BLaER1 (cell line): ENCODE measurements at regions not wholly inside any gene's neighbourhood (a gene's known extent, or its start where the extent isn't known, plus 50 kb on each side); places are given as distances from the start of the nearest gene placed in this dataset.

Experiments
- H3K27ac ChIP-seq: shearing (Covaris generic); formaldehyde crosslinking; 2 replicates; pipeline ENCODE4 v1.8.1; 2022
- H3K27me3 ChIP-seq: shearing (Covaris generic); formaldehyde crosslinking; 2 replicates; pipeline ENCODE4 v1.8.1; 2022
- H3K36me3 ChIP-seq: shearing (Covaris generic); formaldehyde crosslinking; 2 replicates; pipeline ENCODE4 v1.8.1; 2022
- H3K4me1 ChIP-seq: shearing (Covaris generic); formaldehyde crosslinking; 2 replicates; pipeline ENCODE4 v1.8.1; 2022
- H3K4me2 ChIP-seq: shearing (Covaris generic); formaldehyde crosslinking; 2 replicates; pipeline ENCODE4 v1.8.1; 2022
- H3K4me3 ChIP-seq: shearing (Covaris generic); formaldehyde crosslinking; 2 replicates; pipeline ENCODE4 v1.8.1; 2022
- H3K9ac ChIP-seq: shearing (Covaris generic); formaldehyde crosslinking; 2 replicates; pipeline ENCODE4 v1.8.1; 2022
- H3K9me3 ChIP-seq: shearing (Covaris generic); formaldehyde crosslinking; 2 replicates; pipeline ENCODE4 v1.8.1; 2022
- H4K20me1 ChIP-seq: shearing (Covaris generic); formaldehyde crosslinking; 2 replicates; pipeline ENCODE4 v1.8.1; 2022
- Cebpa-rat ChIP-seq: shearing (Covaris generic); IDR thresholded peaks from 2 replicates; pipeline ENCODE4 v1.8.1; 2022

GRCh38 chr2:30355306-30355705, 91.7 kb upstream of the LCLAT1 start:
- Histone ChIP-seq H3K9ac (no peak overlapping the region), H4K20me1 (no peaks in the 10 kb centered on the region), H3K27me3 (no peaks in the 10 kb centered on the region), H3K4me1 (no peaks in the 10 kb centered on the region), H3K27ac (no peak overlapping the region), H3K36me3 (no peaks in the 10 kb centered on the region), H3K4me2 (no peak overlapping the region), H3K4me3 (no peak overlapping the region), H3K9me3 (no peaks in the 10 kb centered on the region)
- no peak for TF ChIP-seq Cebpa-rat

- no peaks in the 10 kb centered on the region for H4K20me1 ChIP-seq
- H3K9me3 ChIP-seq, result no peaks in the 10 kb centered on the region
- H3K4me1 ChIP-seq, result peaks cover under 1% of the 10 kb centered on the region; the same call in 1 of the 2 replicates
- H3K36me3 ChIP-seq, result no peaks in the 10 kb centered on the region
- H3K4me3 ChIP-seq, result no peak overlapping the region
- no peak overlapping the region for H3K4me2 ChIP-seq
- no peak overlapping the region for H3K27ac ChIP-seq
- H3K9ac ChIP-seq, result no peak overlapping the region
- H3K27me3 ChIP-seq, result no peaks in the 10 kb centered on the region
- TF ChIP-seq Cebpa-rat, result no peak
Measured at GRCh38 chr2:30356071-30356470, 91.0 kb upstream of the LCLAT1 start.

- Histone ChIP-seq H3K27ac (no peak overlapping the region), H3K4me3 (no peak overlapping the region), H3K4me1 (peaks cover 7% of the 10 kb centered on the region), H3K27me3 (no peaks in the 10 kb centered on the region), H3K36me3 (no peaks in the 10 kb centered on the region), H3K9me3 (no peaks in the 10 kb centered on the region), H3K9ac (no peak overlapping the region), H4K20me1 (no peaks in the 10 kb centered on the region), H3K4me2 (no peak overlapping the region)
- no peak for TF ChIP-seq Cebpa-rat
Measured at GRCh38 chr2:30356776-30357175, 90.3 kb upstream of the LCLAT1 start.

- Histone ChIP-seq H3K4me1 (peaks cover 19% of the 10 kb centered on the region), H3K27me3 (no peaks in the 10 kb centered on the region), H3K9ac (no peak overlapping the region), H3K4me2 (no peak overlapping the region), H3K36me3 (no peaks in the 10 kb centered on the region), H3K4me3 (no peak overlapping the region), H3K27ac (no peak overlapping the region), H3K9me3 (no peaks in the 10 kb centered on the region), H4K20me1 (no peaks in the 10 kb centered on the region)
- TF ChIP-seq Cebpa-rat, result no peak
Measured at GRCh38 chr2:30358351-30358750, 88.7 kb upstream of the LCLAT1 start.

- TF ChIP-seq Cebpa-rat, result no peak
- Histone ChIP-seq H3K27ac (no peak overlapping the region), H3K4me3 (no peak overlapping the region)
Measured at GRCh38 chr2:30358842-30359241, 88.2 kb upstream of the LCLAT1 start.

GRCh38 chr2:30359644-30360167, 87.3 kb upstream of the LCLAT1 start:
- H3K36me3 ChIP-seq, result no peaks in the 10 kb centered on the region
- H3K4me1 ChIP-seq, result peaks cover 19% of the 10 kb centered on the region
- H3K9me3 ChIP-seq, result no peaks in the 10 kb centered on the region
- H3K27me3 ChIP-seq, result no peaks in the 10 kb centered on the region
- H3K4me3 ChIP-seq, result no peak overlapping the region
- H3K27ac ChIP-seq, result no peak overlapping the region
- no peaks in the 10 kb centered on the region for H4K20me1 ChIP-seq
- no peak for TF ChIP-seq Cebpa-rat
- H3K9ac ChIP-seq, result no peak overlapping the region
- no peak overlapping the region for H3K4me2 ChIP-seq

More at GRCh38 chr2:30358842-30359241, 88.2 kb upstream of the LCLAT1 start:
- Histone ChIP-seq H3K4me1 (peaks cover 19% of the 10 kb centered on the region), H4K20me1 (no peaks in the 10 kb centered on the region), H3K36me3 (no peaks in the 10 kb centered on the region), H3K27me3 (no peaks in the 10 kb centered on the region), H3K9me3 (no peaks in the 10 kb centered on the region), H3K9ac (no peak overlapping the region), H3K4me2 (no peak overlapping the region)

GRCh38 chr2:30361751-30362394, 85.2 kb upstream of the LCLAT1 start:
- no peaks in the 10 kb centered on the region for H3K36me3 ChIP-seq
- no peaks in the 10 kb centered on the region for H4K20me1 ChIP-seq
- H3K9me3 ChIP-seq, result no peaks in the 10 kb centered on the region
- peaks cover 31% of the 10 kb centered on the region for H3K4me1 ChIP-seq
- no peaks in the 10 kb centered on the region; the same call in 1 of the 2 replicates for H3K27me3 ChIP-seq
- peak overlapping the region; percentile 55 for H3K4me2 ChIP-seq
- TF ChIP-seq Cebpa-rat, result no peak
- no peak overlapping the region for H3K4me3 ChIP-seq
- H3K27ac ChIP-seq, result no peak overlapping the region; the same call in 1 of the 2 replicates
- no peak overlapping the region for H3K9ac ChIP-seq

GRCh38 chr2:30362468-30363081, 84.5 kb upstream of the LCLAT1 start:
- H3K4me1 ChIP-seq, result peaks cover 32% of the 10 kb centered on the region
- H3K36me3 ChIP-seq, result no peaks in the 10 kb centered on the region
- no peak overlapping the region; the same call in 1 of the 2 replicates for H3K27ac ChIP-seq
- no peaks in the 10 kb centered on the region for H3K9me3 ChIP-seq
- TF ChIP-seq Cebpa-rat, result no peak
- H3K27me3 ChIP-seq, result no peaks in the 10 kb centered on the region; the same call in 1 of the 2 replicates
- H3K4me3 ChIP-seq, result no peak overlapping the region
- no peaks in the 10 kb centered on the region for H4K20me1 ChIP-seq
- H3K4me2 ChIP-seq, result peak overlapping the region; percentile 55
- no peak overlapping the region for H3K9ac ChIP-seq

GRCh38 chr2:30363406-30363805, 83.6 kb upstream of the LCLAT1 start:
- Histone ChIP-seq H3K27me3 (no peaks in the 10 kb centered on the region; the same call in 1 of the 2 replicates), H3K36me3 (no peaks in the 10 kb centered on the region), H3K4me3 (no peak overlapping the region), H3K9ac (no peak overlapping the region), H3K4me1 (peaks cover 32% of the 10 kb centered on the region), H3K9me3 (no peaks in the 10 kb centered on the region), H4K20me1 (no peaks in the 10 kb centered on the region), H3K27ac (no peak overlapping the region), H3K4me2 (no peak overlapping the region)
- TF ChIP-seq Cebpa-rat, result no peak

- Histone ChIP-seq H3K4me2 (no peak overlapping the region), H3K9me3 (no peaks in the 10 kb centered on the region), H3K4me3 (no peak overlapping the region), H3K4me1 (peaks cover 32% of the 10 kb centered on the region), H3K27me3 (no peaks in the 10 kb centered on the region; the same call in 1 of the 2 replicates), H3K27ac (no peak overlapping the region), H3K9ac (no peak overlapping the region), H4K20me1 (no peaks in the 10 kb centered on the region), H3K36me3 (no peaks in the 10 kb centered on the region)
- no peak for TF ChIP-seq Cebpa-rat
Measured at GRCh38 chr2:30365201-30365600, 81.8 kb upstream of the LCLAT1 start.
